Ishikawa (cell line): ENCODE measurements at regions not wholly inside any gene's neighbourhood (a gene's known extent, or its start where the extent isn't known, plus 50 kb on each side); places are given as distances from the start of the nearest gene placed in this dataset.

ENCODE experiments used
- CEBPB ChIP-seq: IDR thresholded peaks from 2 replicates; pipeline ENCODE4 v1.6.1; 2012
- CREB1 ChIP-seq: IDR thresholded peaks from 2 replicates; pipeline ENCODE4 v1.6.1; 2012; ENCODE audit warnings: low read depth
- EGR1 ChIP-seq: IDR thresholded peaks from 2 replicates; pipeline ENCODE4 v1.6.1; 2012
- EP300 ChIP-seq: IDR thresholded peaks from 2 replicates; pipeline ENCODE4 v1.6.1; 2012; ENCODE audit warnings: borderline replicate concordance
- FOXM1 ChIP-seq: IDR thresholded peaks from 2 replicates; pipeline ENCODE4 v1.6.1; 2012; ENCODE audit warnings: low read depth, borderline replicate concordance
- MAX ChIP-seq: IDR thresholded peaks from 2 replicates; pipeline ENCODE4 v1.6.1; 2012
- NFIC ChIP-seq: IDR thresholded peaks from 2 replicates; pipeline ENCODE4 v1.6.1; 2012
- RAD21 ChIP-seq: IDR thresholded peaks from 2 replicates; pipeline ENCODE4 v1.6.1; 2012; ENCODE audit warnings: low read depth
- REST ChIP-seq: IDR thresholded peaks from 2 replicates; pipeline ENCODE4 v1.6.1; 2012; ENCODE audit warnings: low read depth, mild to moderate bottlenecking
- TAF1 ChIP-seq: IDR thresholded peaks from 2 replicates; pipeline ENCODE4 v1.6.1; 2012; ENCODE audit warnings: low read depth, mild to moderate bottlenecking
- TCF12 ChIP-seq: IDR thresholded peaks from 2 replicates; pipeline ENCODE4 v1.6.1; 2012; ENCODE audit warnings: low read depth
- TEAD4 ChIP-seq: IDR thresholded peaks from 2 replicates; pipeline ENCODE4 v1.6.1; 2012
- USF1 ChIP-seq: IDR thresholded peaks from 2 replicates; pipeline ENCODE4 v1.6.1; 2012
- YY1 ChIP-seq: IDR thresholded peaks from 2 replicates; pipeline ENCODE4 v1.6.1; 2012; ENCODE audit warnings: low read depth
- ZBTB7A ChIP-seq: IDR thresholded peaks from 2 replicates; pipeline ENCODE4 v1.6.1; 2012; ENCODE audit warnings: low read depth

- TF ChIP-seq TEAD4 (no peak), TAF1 (no peak), EGR1 (no peak), USF1 (no peak), RAD21 (no peak), YY1 (no peak), NFIC (no peak), MAX (no peak), CREB1 (no peak), TCF12 (no peak), FOXM1 (no peak), REST (no peak), CEBPB (no peak), EP300 (no peak)
Observed at GRCh38 chr10:52649511-52649910, 123.1 kb downstream of the MBL2 start.

- TF ChIP-seq CREB1 (no peak), ZBTB7A (no peak), NFIC (no peak), USF1 (no peak), EGR1 (no peak), REST (no peak), TEAD4 (no peak), TCF12 (no peak), EP300 (no peak), FOXM1 (no peak), TAF1 (no peak), CEBPB (no peak), RAD21 (no peak), MAX (no peak), YY1 (no peak)
Observed at GRCh38 chr10:52650873-52651272, 121.7 kb downstream of the MBL2 start.

GRCh38 chr10:52651293-52651692 is 121.3 kb downstream of the MBL2 start:
- TF ChIP-seq TAF1 (no peak), EGR1 (no peak), CREB1 (no peak), TCF12 (no peak), USF1 (no peak)

- TF ChIP-seq RAD21, result no peak
- no peak for TF ChIP-seq NFIC
- no peak for TF ChIP-seq EGR1
- no peak for TF ChIP-seq FOXM1
- no peak for TF ChIP-seq MAX
- no peak for TF ChIP-seq TEAD4
- TF ChIP-seq REST, result no peak
- no peak for TF ChIP-seq EP300
- no peak for TF ChIP-seq TAF1
Observed at GRCh38 chr10:52652431-52653262, 119.9 kb downstream of the MBL2 start.
